OCI-LY7 (cell line): ENCODE measurements at regions not wholly inside any gene's neighbourhood (a gene's known extent, or its start where the extent isn't known, plus 50 kb on each side); places are given as distances from the start of the nearest gene placed in this dataset.

Source experiments
- CTCF ChIP-seq: fragments of 200-600 bp; sonication (generic); conservative IDR thresholded peaks from 2 replicates; pipeline ENCODE4 v1.5.1; 2014; ENCODE audit warnings: mild to moderate bottlenecking, antibody characterized with exemption, low read length, moderate library complexity, mixed read lengths
- EZH2phosphoT487 ChIP-seq: fragments of 200-600 bp; sonication (generic); IDR thresholded peaks from 2 replicates; pipeline ENCODE4 v1.6.1; 2018; ENCODE audit warnings: low read depth, borderline replicate concordance, mild to moderate bottlenecking, mixed run types, antibody characterized with exemption, low read length, moderate library complexity, mixed read lengths

DNA sequence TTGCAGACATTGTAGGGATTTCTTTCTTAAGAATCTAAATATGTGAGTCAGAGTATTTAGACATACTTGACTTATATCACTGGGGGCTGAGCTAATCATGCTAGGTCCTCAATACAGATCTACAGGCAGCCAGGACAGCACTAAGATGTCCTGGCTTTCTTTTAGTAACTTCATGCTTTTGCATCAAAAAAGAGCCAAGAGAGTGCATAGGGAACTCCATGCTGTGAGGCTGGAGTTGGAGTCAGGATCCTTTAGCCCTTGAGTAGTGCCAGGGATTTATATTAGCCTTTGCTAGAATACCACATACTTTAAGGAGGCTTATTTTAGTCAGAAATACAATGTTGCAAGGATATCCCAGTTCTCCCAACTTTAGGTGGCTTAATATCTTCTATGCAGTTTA lies 289.7 kb downstream of the CCDC85A start:
- TF ChIP-seq CTCF (no peak), EZH2phosphoT487 (no peak)
